ENCODE measurements at regions not wholly inside any gene's neighbourhood (a gene's known extent, or its start where the extent isn't known, plus 50 kb on each side); places are given as distances from the start of the nearest gene placed in this dataset.

GRCh38 chr14:87491816-87492215 lies 501.2 kb downstream of the GALC start:
- TF ChIP-seq POLR2AphosphoS5 (IDR thresholded peaks at IDR 0.05; ENCODE audit: low read depth, low read length) (no peak), SIN3A (IDR thresholded peaks at IDR 0.05; ENCODE audit: borderline replicate concordance, insufficient read depth, low read length) (no peak), REST (IDR thresholded peaks at IDR 0.05; ENCODE audit: insufficient read depth in 1 of 2, low read depth in 2 of 2, low read length in 2 of 2) (no peak), TAF1 (IDR thresholded peaks at IDR 0.05; ENCODE audit: borderline replicate concordance, insufficient read depth, low read length) (no peak)

Measured in PFSK-1 (cell line).